Type B pancreatic cell (in vitro differentiated cells): ENCODE measurements at regions not wholly inside any gene's neighbourhood (a gene's known extent, or its start where the extent isn't known, plus 50 kb on each side); places are given as distances from the start of the nearest gene placed in this dataset.

Source experiments
- DNase-seq: peaks from one replicate; pipeline ENCODE4 v3.0.0; 2021; ENCODE audit warnings: mixed read lengths; ENCODE audit not compliant: unreplicated experiment; ENCODE audit errors: extremely low spot score
- H3K27ac Mint-ChIP-seq: 2 replicates; pipeline ENCODE4 v1.8.0; 2021; ENCODE audit warnings: mild to moderate bottlenecking, mixed read lengths
- H3K27me3 Mint-ChIP-seq: 2 replicates; pipeline ENCODE4 v1.8.0; 2021; ENCODE audit warnings: mixed read lengths
- H3K36me3 Mint-ChIP-seq: 2 replicates; pipeline ENCODE4 v1.8.0; 2021; ENCODE audit warnings: mixed read lengths
- H3K4me1 Mint-ChIP-seq: one replicate; pipeline ENCODE4 v1.8.0; 2021; ENCODE audit warnings: mixed read lengths; ENCODE audit not compliant: unreplicated experiment
- H3K4me3 Mint-ChIP-seq: 2 replicates; pipeline ENCODE4 v1.8.0; 2021; ENCODE audit warnings: mild to moderate bottlenecking, mixed read lengths
- H3K9me3 Mint-ChIP-seq: 2 replicates; pipeline ENCODE4 v1.8.0; 2021; ENCODE audit warnings: mixed read lengths
- CTCF ChIP-seq: fragments of 200-600 bp; sonication (generic); conservative IDR thresholded peaks from 2 replicates; pipeline ENCODE4 v1.5.0; 2021; ENCODE audit warnings: antibody characterized with exemption, mild to moderate bottlenecking

DNA sequence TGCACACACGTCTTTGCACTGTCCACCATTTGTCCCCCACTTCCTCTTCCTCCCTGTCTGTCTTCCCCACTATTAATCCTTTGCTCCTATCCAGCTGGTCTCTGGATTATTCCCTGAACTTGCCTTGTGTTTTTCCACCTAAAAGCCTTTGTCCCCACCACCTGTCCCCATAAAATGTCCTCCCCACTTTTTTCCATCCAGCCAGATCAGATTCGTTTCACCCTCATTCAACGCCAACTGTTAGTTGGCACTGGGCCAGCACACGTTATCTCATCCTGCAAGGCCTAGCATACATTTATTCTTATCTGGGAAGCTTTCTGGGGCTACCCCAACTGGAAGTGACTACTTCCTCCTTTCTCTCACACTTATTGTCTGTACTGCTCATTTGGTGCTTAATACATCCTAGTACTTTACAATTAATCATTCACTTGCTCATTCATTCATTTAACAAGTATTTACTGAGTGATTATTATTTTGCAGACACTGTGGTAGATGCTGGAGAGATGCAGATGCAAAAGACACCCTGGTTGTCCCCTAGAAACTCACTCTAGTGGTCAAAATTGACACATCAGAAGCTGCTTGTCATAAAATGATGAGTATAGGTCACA, 96.2 kb downstream of the RASSF10 start:
- Mint-ChIP-seq H3K4me3 (no peak overlapping the region), H3K4me1 (peaks cover 9% of the 10 kb centered on the region), H3K9me3 (no peaks in the 10 kb centered on the region), H3K27me3 (peaks cover 7% of the 10 kb centered on the region), H3K36me3 (no peaks in the 10 kb centered on the region), H3K27ac (no peak overlapping the region)
- TF ChIP-seq CTCF = no peak
- DNase-seq = no peak

- Mint-ChIP-seq H3K36me3 (no peaks in the 10 kb centered on the region), H3K27me3 (peaks cover 7% of the 10 kb centered on the region), H3K4me1 (peaks cover 14% of the 10 kb centered on the region), H3K4me3 (no peak overlapping the region), H3K27ac (no peak overlapping the region), H3K9me3 (no peaks in the 10 kb centered on the region)
- DNase-seq = no peak
- TF ChIP-seq CTCF = no peak
Measured at GRCh38 chr11:13107544-13108044, 98.5 kb downstream of the RASSF10 start.

DNA sequence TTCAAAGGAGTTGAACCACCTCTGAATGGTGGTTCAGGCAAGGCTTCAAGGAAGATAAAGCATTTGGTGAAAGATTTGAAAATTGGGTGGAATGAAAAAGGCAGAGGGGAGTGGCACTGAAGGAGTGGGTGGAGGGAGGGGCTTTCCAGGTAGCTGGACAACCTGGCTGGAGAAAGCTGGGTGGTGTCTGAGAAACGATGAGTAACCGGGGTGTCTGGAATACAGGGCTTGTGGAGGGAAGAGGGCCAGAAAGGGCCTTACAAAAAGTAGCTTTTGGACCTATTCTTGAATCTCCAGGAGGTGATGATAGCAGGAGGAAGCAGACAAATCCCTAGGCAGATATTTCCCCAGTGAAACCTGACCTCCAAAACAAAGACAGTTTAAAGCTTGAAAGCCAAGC, 99.3 kb downstream of the RASSF10 start:
- Mint-ChIP-seq H3K4me1 (peaks cover 14% of the 10 kb centered on the region), H3K4me3 (no peak overlapping the region), H3K27ac (no peak overlapping the region), H3K36me3 (no peaks in the 10 kb centered on the region), H3K9me3 (no peaks in the 10 kb centered on the region), H3K27me3 (peaks cover 7% of the 10 kb centered on the region)
- no peak for DNase-seq
- no peak for TF ChIP-seq CTCF

DNA sequence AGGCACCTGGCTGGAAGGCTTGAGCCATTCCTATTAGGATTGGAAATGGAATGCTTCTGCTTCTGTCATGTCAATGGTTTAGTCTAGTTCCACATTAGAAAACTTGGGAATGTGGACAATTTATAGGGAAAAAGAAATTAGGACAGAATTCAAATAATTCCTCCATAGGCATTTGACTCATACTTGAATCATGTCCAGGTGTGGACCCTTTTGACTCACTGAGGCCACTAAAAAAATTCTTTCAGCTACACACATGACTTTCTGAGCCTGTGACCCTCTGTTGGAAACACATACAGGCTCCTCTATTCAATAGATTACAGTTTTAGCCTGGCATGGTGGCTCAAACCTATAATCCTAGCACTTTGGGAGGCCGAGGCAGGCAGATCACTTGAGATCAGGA, 100.5 kb downstream of the RASSF10 start:
- H3K9me3 Mint-ChIP-seq = no peaks in the 10 kb centered on the region
- H3K27ac Mint-ChIP-seq = no peak overlapping the region
- no peaks in the 10 kb centered on the region for H3K36me3 Mint-ChIP-seq
- TF ChIP-seq CTCF = no peak
- H3K27me3 Mint-ChIP-seq = peaks cover 7% of the 10 kb centered on the region
- no peak for DNase-seq
- H3K4me1 Mint-ChIP-seq = peaks cover 17% of the 10 kb centered on the region
- H3K4me3 Mint-ChIP-seq = no peak overlapping the region

DNA sequence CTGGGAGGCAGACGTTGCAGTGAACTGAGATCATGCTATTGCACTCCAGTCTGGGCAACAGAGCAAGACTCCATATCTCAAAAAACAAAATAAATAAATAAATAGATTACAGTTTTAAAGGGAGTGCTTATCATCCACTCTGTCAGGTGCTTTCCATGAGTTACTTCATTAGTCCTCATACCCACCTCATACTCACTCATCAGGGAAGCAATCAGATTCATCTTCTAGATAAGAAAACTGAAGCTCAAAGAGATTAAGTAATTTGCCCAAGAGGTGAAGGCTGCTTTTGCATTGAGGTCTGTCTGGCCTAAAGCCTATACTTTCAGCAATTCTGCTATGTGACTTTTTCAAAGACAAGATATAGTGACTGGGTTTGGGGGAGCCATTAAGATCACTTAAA, 101.0 kb downstream of the RASSF10 start:
- Mint-ChIP-seq H3K36me3 (no peaks in the 10 kb centered on the region), H3K4me3 (no peak overlapping the region), H3K9me3 (no peaks in the 10 kb centered on the region), H3K4me1 (peaks cover 17% of the 10 kb centered on the region), H3K27me3 (peaks cover 7% of the 10 kb centered on the region), H3K27ac (no peak overlapping the region)
- no peak for DNase-seq
- no peak for TF ChIP-seq CTCF
